ENCODE measurements at regions not wholly inside any gene's neighbourhood (a gene's known extent, or its start where the extent isn't known, plus 50 kb on each side); places are given as distances from the start of the nearest gene placed in this dataset.

GRCh38 chr20:52783769-52784168, 188.4 kb upstream of the TSHZ2 start:
- DNase-seq (ENCODE audit: low spot score), result no peak

DNA sequence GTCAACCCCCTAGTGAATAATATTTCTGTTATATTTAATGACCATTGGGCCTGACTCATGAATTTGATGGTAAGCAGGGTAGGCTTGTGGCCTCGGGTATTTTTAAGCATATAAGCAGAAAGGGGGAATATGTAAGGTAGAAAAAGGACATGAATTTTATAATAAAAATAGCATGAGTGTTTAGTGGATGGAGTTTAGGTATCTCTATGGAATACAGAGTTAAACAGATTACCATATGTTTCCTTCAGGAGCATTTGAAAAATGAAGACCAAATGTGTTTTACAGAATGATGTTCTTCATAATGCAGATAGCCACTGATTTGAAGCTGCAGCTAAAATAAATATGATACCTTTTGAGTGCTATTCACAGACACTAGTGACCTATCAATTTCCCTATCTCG, 191.7 kb upstream of the TSHZ2 start:
- no peak for DNase-seq (ENCODE audit: low spot score)

DNA sequence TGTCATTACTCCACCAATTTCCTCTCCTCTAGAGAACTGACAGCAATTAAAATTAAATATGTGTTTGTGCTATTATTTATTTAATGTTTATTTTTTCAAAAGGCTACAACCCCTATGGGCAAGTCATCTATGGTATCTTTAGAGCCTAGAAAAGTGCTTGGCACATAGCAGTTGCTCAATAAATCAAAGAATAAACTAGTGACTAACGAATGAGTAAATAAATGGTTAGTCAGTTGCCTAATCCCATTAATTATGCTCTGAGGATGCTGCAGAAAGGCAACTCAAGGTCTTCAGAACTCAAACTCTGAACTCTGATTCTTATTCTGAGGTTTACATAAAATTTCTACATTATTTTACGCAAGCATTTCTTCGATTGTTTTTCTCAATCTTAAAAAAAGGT, 193.0 kb upstream of the TSHZ2 start:
- no peak for DNase-seq (ENCODE audit: low spot score)

DNA sequence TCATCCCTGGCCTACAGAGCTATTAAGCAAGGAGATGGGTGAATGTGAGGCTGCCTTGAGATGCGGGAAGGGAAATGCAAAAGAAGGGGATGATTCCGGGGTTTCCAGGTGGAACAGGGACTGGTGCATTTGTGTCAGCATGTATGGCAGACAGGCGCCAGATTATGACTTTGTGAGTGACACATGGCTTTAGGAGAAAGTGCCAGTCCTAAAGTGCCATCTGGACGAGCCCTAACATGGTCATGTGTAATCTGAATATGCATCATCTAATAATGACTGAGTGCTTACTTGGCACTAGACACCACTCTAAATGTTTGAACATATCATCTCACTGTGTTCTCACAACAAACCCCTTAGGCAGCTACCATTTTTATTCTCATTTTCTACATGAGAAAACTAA, 195.0 kb upstream of the TSHZ2 start:
- no peak for DNase-seq (ENCODE audit: low spot score)

- no peak for DNase-seq (ENCODE audit: low spot score)
Measured at GRCh38 chr20:52775786-52776185, 196.4 kb upstream of the TSHZ2 start.

DNA sequence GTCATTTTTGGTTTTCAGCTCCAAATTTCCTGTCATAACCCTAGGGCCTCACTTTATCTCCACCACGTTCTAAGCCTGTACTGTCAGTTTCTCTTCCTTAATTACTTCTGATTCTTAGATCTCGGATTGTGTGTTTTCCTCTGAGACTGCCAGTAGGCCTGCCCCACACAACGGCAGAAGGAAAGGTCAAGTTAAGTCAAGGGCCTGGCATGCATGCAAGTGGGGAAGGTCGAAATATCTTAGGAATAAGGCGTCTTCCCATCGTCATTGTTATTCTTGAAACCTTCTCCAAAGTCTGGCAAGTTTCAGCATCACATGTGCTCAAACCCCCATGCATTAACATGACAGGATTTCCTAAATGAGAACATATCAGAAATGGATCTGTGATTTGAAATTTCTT, 203.5 kb upstream of the TSHZ2 start:
- DNase-seq (ENCODE audit: low spot score), result no peak

- DNase-seq (ENCODE audit: low spot score), result no peak
Measured at GRCh38 chr20:52766645-52767435, 205.3 kb upstream of the TSHZ2 start.

DNA sequence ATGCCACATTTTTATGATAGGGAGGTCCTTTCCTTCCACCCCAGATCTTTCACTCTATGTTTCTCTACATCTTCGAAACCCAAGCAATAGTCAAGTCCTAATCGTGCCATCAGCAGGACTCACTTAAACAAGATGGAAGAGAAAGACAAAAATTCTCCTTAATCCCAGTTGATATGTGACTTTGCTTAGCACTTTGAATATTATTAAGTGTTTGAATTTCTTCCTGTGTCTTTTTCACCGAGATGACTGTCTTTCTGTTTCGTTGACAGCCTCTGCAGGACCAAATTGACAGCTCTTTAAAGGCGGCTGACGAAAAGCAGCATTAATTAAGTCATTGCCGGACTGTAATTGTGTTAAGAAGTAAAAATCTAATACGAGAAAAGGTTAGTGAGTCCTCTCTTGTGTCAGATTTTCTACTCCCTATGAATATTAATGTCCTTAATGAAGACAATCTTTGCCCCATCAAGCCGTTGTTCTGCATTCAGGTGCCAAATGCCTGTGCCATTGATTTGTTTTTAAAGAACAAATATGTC, 208.8 kb upstream of the TSHZ2 start:
- no peak for DNase-seq (ENCODE audit: low spot score)

- DNase-seq (ENCODE audit: low spot score), result no peak
Measured at GRCh38 chr20:52761867-52762266, 210.3 kb upstream of the TSHZ2 start.

DNA sequence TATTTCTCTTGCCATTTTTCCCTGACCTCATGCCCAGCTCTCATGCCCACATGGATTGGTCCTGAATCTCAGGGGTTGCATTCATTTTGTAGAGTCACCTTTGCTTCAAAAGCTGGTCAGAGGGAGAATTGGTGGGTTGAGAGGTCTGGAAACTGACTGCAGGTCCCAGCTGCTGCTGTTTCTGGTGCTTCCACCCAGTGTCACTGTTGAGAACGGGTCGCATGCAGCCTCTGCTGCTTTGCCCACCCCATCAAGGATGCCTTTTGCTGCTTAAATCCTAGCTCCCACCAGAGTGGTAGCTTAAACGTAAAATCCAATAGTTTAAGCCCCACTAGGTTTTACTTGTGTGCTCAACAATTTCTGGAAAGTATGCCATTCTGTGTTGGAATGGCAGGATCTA, 211.4 kb upstream of the TSHZ2 start:
- no peak for DNase-seq (ENCODE audit: low spot score)

DNA sequence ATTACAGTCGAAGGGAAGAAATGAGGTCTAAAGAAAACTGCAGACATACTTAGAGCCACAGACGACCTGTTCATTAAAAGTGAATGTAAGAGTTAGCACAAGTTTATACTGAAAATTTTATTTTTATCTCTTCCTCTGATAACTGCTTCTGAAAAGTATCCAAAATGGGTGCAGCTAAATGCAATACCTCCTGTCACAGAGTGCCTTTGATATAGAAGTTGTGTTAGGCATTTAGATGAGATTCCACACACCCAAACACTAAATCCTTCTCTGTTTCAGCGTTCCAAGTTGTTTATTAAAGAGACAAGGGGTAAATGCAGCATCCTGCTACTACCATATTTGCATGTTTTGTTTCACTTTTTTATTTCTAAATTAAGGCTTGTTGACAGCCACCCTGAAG, 214.7 kb upstream of the TSHZ2 start:
- no peak for DNase-seq (ENCODE audit: low spot score)

GRCh38 chr20:52755744-52756143, 216.4 kb upstream of the TSHZ2 start:
- DNase-seq (ENCODE audit: low spot score), result no peak

DNA sequence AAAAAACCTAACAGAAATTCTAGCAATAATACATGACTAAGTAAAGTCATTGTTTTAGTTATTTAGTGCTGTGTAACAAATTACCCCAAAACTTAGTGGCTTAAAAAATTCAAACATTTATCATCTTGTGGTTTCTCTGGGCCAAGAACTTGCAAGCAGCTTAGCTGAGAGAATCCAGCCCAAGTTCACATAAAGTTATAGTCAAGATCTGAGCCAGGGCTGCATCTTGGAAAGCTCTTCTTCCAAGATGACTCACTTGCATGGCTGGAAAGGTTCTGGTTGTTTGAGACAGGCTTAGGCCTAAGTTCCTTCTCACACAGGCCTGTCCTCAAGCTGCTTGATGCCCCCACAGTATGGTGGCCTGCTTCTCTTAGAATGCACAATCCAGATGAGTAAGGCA, 217.8 kb upstream of the TSHZ2 start:
- DNase-seq (ENCODE audit: low spot score), result no peak

- no peak for DNase-seq (ENCODE audit: low spot score)
Measured at GRCh38 chr20:52752023-52752422, 220.1 kb upstream of the TSHZ2 start.

DNA sequence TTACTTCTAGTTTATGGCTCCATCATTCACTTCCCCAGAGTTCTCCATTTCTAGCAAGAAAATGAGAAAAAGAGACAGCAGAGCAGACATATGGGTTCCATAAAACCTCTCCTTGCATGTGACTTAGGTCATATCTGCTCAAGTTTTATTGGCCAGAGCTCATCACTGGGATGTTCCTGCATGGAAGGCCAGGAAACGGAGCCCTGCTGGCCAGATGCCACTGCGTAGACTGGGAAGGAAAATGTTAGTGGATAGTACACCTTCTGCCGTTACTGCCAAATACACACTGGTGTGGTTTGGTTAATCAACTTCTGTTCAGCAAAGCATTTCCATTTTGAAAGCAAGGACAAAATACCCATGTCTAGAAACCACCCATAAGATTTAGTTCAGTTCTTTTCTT, 220.6 kb upstream of the TSHZ2 start:
- no peak for DNase-seq (ENCODE audit: low spot score)

- no peak for DNase-seq (ENCODE audit: low spot score)
Measured at GRCh38 chr20:52749938-52750337, 222.2 kb upstream of the TSHZ2 start.

GRCh38 chr20:52748990-52749389, 223.2 kb upstream of the TSHZ2 start:
- DNase-seq (ENCODE audit: low spot score), result no peak

DNA sequence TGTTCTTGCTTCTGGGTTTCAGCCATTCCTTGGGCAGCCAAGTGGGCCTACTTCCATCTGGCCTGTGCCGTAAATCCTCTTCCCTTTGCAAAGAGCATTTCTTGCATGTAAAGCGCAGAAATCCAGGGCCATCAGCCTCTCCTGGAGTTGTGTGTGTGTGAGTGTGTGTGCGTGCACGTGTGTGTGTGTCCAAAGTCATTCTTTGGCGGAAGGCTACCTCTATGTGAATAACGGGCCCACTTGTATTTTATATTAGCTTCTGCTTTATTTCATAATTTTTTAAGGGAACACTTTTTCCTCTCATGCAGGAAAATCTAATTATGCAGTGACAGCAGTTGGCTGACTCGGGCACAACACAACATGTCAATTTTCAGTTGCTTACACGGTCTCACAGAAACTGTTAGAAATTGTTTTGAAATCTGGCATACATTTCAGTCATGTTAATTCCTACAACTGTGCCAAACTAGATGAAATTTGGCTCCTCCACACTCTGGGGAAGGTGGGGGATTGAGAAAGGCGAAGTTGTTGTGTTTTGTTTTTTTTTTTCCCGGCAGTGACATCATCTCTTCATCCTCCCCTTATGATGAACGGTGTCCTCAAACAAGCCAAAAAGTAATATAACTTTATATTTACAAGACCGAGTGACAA, 223.7 kb upstream of the TSHZ2 start:
- DNase-seq (ENCODE audit: low spot score), result no peak

DNA sequence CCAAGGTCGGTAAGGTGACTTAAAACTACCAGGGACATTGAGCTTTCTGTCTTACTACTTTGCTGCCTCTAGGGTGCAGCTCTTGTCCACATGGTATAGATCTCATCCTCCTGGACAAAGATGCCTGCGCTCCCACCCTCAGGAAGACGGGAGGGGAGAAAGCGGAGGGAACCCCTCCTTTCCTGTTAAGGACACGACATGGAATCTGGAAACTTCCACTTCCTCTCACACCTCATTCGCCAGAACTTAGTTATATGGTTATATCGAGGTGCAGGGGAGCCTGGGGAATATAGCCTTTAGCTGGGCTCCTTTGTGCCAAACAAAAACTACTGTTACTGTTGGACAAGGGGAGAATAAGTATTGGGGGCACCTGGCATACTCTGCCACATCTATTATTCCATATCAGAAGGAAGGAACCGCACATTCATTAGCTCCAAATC, 224.3 kb upstream of the TSHZ2 start:
- no peak for DNase-seq (ENCODE audit: low spot score)

GRCh38 chr20:52746770-52747169, 225.4 kb upstream of the TSHZ2 start:
- DNase-seq (ENCODE audit: low spot score), result no peak

GRCh38 chr20:52746190-52746589, 226.0 kb upstream of the TSHZ2 start:
- no peak for DNase-seq (ENCODE audit: low spot score)

DNA sequence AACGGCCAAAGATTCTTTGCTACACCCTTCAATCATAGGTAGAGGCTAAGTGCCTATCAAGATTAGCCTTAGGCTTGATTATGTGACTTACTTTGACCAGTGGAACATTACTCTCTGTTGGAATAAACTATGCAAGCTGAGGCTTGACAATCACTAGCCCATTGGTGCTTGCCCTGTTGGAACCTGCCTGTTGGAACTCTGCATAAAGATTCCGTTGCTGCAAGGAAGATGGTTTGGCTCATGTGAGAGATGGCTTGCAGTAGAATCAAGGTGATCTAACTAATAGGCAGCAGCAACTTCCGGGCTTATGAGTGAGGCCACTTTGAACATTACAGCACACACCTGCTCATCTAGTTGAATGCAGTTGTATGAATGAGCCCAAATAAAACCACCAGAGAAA, 227.7 kb upstream of the TSHZ2 start:
- DNase-seq (ENCODE audit: low spot score), result no peak

DNA sequence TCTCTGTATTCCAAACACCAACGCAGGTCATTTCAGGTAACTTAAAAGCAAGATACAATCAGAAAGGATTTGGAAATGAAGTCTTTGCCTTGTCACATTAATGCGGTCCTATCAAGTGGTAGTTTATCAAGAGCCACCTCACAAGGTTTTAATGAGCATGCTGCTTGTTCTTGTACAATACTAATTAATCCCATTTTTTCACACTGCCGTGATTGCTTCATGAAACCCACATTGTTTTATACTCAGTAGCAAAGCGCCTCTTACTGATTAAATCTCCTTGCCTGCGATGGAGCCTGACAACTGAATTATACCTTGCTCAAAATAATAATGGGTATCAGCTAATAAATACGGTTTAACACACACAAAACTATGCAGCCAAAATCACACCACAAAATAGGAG, 234.1 kb upstream of the TSHZ2 start:
- DNase-seq (ENCODE audit: low spot score), result no peak

Measured in ureter (tissue), 1 donor.